Panc1 (cell line): ENCODE measurements at regions not wholly inside any gene's neighbourhood (a gene's known extent, or its start where the extent isn't known, plus 50 kb on each side); places are given as distances from the start of the nearest gene placed in this dataset.

Experiments used
- CTCF ChIP-seq: fragments of 450-650 bp; IDR thresholded peaks from 2 replicates; pipeline ENCODE4 v1.5.1; 2017; ENCODE audit warnings: mild to moderate bottlenecking
- POLR2AphosphoS5 ChIP-seq: IDR thresholded peaks from 2 replicates; pipeline ENCODE4 v1.6.1; 2012; ENCODE audit warnings: mild to moderate bottlenecking, low read depth, low read length, moderate library complexity
- REST ChIP-seq, 2 experiments: IDR thresholded peaks; 2 replicates each; pipeline ENCODE4 v1.6.1; 2011 to 2012; ENCODE audit warnings: low read depth in 2 of 2, control low read depth in 1 of 2, low read length in 1 of 2, mild to moderate bottlenecking in 1 of 2, moderate library complexity in 1 of 2; ENCODE audit not compliant: insufficient read depth in 1 of 2
- TCF7L2 ChIP-seq: IDR thresholded peaks from 2 replicates; pipeline ENCODE4 v1.6.1; 2011; ENCODE audit warnings: mild to moderate bottlenecking, low read depth, low read length, inconsistent platforms

DNA sequence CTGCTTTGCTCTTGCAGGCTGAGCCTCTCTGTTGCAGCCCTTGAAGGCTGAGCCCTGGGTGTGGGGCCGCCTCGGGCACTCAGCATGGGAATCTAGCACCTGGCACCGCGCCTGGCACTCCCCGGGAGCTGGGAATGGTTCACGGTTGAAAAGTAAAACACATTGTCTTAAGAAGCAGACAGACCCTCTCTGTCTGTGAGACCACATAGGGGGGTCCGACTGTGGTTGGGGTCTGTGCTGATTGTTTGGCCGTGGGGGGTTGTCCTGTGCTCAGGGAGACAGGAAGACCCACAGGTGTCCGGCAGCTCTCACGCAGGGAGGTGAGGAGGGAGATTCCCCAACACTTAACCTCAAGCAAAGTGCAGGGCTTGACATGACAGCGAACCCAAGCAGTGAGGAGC, 64.8 kb downstream of the SOX1 start:
- TF ChIP-seq CTCF (no peak), POLR2AphosphoS5 (no peak), REST (IDR thresholded peaks at IDR 0.05; ENCODE audit: insufficient read depth in 1 of 2, low read depth in 2 of 2, low read length in 1 of 2) (no peak), TCF7L2 (no peak)
